ENCODE measurements at regions not wholly inside any gene's neighbourhood (a gene's known extent, or its start where the extent isn't known, plus 50 kb on each side); places are given as distances from the start of the nearest gene placed in this dataset.

DNA sequence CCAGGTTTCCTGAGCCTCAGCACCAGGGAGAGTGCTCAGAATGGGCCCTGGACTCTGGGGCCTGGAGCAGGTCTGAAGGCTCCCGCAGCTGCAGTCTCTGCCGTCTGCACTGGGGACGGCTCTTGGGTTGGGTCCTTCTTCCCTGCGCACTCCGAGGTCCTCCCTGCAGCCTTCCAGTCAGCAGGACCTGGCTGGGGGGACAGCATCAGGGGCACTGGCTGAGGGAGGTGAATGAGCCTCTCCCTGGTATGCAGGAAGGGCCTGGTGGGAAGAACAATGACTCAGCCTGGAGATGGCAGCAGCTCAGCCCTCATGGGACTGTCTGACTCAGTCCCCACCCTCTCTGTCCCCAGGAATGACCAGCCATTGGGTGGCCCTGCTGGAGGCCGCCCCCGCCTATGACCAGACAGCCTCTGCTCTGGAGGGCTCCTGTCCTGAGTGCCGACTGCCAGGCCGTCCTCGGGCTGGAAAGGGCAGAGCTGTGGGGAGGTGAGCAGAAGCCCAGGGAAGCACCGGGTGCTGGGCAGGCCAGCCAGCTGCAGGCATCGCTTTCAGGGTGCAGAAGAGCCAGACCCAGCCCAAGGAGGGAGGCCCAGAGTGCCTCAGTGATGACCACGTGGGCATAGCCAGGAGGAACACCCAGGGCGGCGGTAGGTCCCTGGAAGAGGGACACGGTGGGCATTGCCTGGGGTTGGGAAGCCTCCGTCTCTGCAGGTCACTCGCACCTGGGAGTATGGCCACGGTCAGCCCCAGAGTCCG lies 455.0 kb downstream of the BRD1 start:
- Mint-ChIP-seq H3K36me3 (no peaks in the 10 kb centered on the region), H3K4me1 (peaks cover 0 to 4% (median under 1%) of the 10 kb centered on the region in 3 donors), H3K9me3 (peaks cover 0 to 4% (median 2%) of the 10 kb centered on the region in 3 donors), H3K27me3 (peaks cover 10% of the 10 kb centered on the region), H3K4me3 (no peak overlapping the region), H3K27ac (no peak overlapping the region)

DNA sequence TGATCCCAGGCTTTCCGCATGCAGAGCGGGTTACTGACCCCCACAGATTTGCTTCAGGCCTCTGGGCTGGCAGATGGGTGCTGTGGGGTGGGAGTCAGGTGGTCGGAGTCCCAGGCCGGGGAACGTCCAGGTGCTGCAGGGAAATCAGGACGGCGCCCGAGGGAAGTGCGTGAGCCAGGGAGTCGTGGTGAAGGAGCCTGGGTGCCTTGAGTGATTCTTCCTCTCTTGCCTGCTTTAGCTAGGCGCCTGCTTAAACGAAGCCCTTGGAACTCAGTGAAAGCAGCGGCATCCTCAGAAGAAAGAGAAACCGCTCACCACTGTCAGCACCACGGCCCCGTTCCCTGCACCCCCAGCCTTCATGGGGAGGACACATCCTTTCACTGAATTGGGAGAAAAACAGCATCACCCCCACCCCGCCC lies 455.6 kb downstream of the BRD1 start:
- H3K4me3 Mint-ChIP-seq: no peak overlapping the region
- peaks cover 0 to 3% (median 2%) of the 10 kb centered on the region in 3 donors for H3K9me3 Mint-ChIP-seq
- H3K27ac Mint-ChIP-seq: no peak overlapping the region
- H3K36me3 Mint-ChIP-seq: no peaks in the 10 kb centered on the region
- H3K4me1 Mint-ChIP-seq: peaks cover 0 to 2% (median 0%) of the 10 kb centered on the region in 3 donors
- peaks cover 10% of the 10 kb centered on the region for H3K27me3 Mint-ChIP-seq

DNA sequence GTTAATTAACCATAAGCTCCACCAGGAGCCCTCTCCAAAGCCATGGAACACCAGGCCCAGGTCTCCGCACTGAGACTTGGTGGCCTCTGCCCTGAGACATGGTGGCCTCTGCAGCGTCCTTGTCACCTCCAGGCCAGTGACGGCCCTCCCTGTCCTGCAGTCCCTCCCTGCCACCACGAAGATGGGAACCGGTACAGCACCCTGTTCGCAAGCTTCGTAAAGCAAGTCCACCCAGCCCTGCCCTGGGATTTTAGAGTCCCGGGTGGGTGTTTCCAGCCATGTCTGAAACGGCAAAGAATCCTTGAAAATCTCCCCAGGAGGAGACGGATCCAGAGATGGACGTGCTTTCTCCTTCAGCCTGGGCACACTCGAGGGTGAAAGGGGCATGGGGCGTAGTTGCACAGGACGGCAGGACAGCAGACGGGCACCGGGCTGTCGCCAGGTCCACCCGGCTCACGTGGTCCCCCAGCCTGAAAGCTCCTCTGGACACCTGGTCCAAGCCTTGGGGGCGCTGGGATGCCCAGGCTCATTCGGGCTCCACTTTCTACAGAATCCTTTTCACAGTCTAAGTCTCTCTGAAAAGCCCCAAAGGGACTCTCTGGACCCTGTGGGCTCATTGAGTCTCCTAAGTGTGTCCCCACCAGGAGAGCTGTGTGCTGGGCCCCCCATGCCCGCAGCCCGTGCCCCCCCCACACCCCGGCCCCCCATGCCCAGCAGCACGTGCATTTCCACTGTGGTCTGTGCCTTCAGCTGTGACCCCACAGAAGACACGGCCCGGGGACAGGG lies 456.2 kb downstream of the BRD1 start:
- Mint-ChIP-seq H3K27me3 (peaks cover 10% of the 10 kb centered on the region), H3K4me1 (peaks cover 0 to 2% (median 0%) of the 10 kb centered on the region in 3 donors), H3K9me3 (peaks cover 0 to 3% (median 2%) of the 10 kb centered on the region in 3 donors), H3K4me3 (no peak overlapping the region), H3K27ac (no peak overlapping the region), H3K36me3 (no peaks in the 10 kb centered on the region)

DNA sequence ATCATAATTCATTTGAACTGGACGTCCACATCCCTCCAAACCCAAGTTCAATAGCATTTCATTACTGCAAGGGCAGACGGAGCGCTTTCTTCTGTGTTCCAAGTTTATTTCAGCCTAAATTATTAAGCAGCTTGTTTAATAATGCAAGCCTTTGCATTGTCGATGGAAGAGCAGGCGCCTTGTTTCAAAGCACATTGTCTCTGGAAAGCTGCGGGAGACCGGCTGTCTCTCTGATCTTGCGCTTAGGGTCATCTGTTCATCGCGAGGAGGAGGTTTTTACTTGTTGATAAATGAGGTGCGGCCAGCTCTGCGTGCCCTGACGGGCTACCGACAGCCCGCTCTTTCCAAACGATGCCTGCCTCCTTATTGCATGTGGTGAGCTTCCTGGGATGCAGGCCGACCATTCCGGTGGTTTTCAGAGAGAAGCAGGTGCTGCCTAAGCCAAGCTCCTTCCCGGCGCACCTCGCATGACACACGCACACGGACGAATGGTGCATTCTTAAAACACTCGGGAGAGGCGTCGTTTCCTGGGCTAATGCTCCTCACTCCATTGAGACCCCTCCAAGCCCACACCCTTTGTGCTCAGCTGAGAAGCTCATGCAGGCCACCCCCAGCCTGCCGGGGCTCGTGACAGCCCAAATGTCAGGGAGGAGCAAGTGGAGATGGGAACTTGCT lies 456.9 kb downstream of the BRD1 start:
- H3K27ac Mint-ChIP-seq: no peak overlapping the region
- H3K27me3 Mint-ChIP-seq: peaks cover 11% of the 10 kb centered on the region
- H3K4me1 Mint-ChIP-seq: peaks cover 0 to 4% (median 0%) of the 10 kb centered on the region in 3 donors
- peaks cover 0 to 5% (median 1%) of the 10 kb centered on the region in 3 donors for H3K9me3 Mint-ChIP-seq
- no peak overlapping the region for H3K4me3 Mint-ChIP-seq
- no peaks in the 10 kb centered on the region for H3K36me3 Mint-ChIP-seq

DNA sequence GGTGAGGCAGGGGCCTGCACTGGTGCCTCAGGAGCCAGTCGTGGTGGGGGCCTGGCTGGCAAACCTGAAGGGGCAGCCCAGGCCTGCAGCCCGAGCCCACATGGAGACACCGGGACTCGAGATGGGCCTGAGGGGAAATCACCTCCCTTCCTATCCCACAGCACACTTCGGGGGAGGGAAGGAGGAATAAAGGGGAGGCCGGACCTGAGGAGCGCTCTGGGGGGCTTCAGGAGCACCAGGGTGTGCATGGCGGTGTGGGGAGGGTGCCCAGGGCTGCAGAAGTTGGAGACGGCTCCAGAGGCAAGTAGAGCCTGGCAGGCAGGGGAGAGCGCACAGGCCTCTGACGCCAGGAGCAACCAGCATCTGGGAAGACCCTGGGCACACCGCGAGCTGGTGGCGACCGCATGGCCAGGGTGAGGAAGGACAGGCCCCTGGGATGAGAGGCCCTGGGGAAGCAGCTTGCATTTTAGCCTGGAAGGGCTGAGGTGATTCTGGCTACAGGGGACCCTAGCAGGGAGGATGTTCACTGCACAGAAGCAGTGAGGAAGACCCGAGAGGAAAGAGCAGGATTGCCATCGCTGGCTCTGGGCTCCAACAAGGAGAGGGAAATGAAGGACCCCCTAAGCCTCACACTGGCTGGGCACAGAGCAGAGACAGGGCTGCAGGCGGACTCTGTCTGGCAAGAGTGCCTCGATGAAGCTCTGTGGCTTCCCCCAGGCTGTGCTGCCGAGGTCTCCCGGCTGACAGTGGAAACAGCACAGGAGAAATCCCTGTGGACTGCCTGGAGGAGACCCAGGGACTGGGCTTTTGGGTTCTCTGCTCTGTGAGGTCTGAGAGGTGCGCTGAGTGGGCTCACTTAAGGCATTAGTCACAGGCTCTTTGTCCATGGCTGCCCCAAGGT lies 457.7 kb downstream of the BRD1 start:
- Mint-ChIP-seq H3K9me3 (peaks cover 0 to 5% (median 4%) of the 10 kb centered on the region in 3 donors), H3K27me3 (peaks cover 12% of the 10 kb centered on the region), H3K27ac (no peak overlapping the region), H3K36me3 (no peaks in the 10 kb centered on the region), H3K4me3 (no peak overlapping the region), H3K4me1 (peaks cover 0 to 4% (median 0%) of the 10 kb centered on the region in 3 donors)

DNA sequence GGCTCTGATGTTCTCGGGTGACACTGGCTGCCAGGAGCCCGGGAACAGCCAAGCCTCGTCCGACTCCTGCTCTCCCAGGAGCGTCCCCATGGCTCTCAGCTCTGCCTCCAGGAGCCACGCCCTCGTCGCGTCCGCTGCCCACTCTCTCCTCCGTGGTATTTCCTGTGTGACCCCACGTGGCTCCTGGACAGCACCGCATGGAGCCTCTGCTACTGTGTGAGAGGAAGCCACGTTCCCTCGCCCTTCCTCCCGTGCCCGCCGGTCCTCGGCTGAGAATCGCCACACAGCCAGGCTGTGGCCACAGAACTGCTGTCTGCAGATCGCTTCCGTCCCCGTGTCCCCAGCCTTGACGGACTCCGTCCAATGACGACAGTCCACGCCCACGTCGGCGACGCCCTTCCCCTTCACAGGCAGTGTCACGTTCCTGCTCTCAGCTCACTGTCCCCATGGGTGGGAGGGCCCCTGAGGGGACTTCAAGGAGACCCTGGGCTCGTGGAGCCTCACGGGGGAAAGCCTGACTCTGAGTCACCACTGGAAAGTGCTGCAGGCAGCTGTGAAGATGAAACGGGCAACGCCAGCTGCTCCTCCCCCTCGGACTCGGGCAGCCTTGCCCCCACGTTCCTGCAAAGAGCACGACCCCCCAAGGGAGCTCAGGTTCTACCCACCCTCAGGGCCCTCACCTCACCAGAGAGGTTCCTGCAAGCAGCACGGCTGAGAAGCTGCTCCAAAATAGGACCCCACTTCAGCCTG lies 458.5 kb downstream of the BRD1 start:
- H3K36me3 Mint-ChIP-seq: no peaks in the 10 kb centered on the region
- H3K27me3 Mint-ChIP-seq: peaks cover 12% of the 10 kb centered on the region
- peaks cover 0 to 2% (median 0%) of the 10 kb centered on the region in 3 donors for H3K4me1 Mint-ChIP-seq
- H3K4me3 Mint-ChIP-seq: no peak overlapping the region
- H3K27ac Mint-ChIP-seq: no peak overlapping the region
- H3K9me3 Mint-ChIP-seq: peaks cover 0 to 5% (median 4%) of the 10 kb centered on the region in 3 donors

DNA sequence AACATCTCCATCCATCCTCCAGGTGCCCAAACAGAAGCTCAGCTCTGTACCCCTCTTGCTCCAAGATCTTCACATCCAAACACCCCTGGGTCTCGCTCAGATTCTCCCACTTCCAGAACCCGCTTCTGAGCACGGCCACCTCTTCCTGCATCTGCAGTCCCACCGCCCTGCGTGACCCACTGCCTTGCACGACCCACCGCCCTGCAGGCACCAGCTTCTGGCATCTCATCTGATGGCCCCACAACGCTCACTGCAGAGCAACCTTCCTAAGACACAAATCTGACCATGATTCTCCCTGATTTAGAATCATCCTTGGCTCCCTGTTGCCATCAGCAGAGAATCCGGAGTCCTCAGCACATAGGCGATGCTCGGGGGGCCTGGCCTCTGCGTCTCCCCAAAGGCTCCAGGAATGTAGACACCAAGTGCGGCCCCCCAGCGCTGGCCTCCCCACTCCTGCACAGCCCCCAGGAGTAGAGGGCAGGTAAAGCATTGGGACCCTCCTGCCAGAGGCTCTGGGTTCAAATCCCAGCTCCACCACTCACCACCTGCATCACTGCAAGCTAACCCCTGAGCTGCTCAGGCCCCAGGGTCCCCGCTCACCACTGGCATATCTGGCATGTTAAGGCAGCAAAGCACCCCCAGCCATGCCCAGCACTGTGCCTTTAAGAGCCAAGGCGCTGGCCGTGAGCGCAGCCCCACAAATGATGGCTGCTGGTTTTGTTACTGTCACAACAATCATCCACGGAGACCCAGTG lies 459.3 kb downstream of the BRD1 start:
- H3K27ac Mint-ChIP-seq: no peak overlapping the region
- peaks cover 12% of the 10 kb centered on the region for H3K27me3 Mint-ChIP-seq

DNA sequence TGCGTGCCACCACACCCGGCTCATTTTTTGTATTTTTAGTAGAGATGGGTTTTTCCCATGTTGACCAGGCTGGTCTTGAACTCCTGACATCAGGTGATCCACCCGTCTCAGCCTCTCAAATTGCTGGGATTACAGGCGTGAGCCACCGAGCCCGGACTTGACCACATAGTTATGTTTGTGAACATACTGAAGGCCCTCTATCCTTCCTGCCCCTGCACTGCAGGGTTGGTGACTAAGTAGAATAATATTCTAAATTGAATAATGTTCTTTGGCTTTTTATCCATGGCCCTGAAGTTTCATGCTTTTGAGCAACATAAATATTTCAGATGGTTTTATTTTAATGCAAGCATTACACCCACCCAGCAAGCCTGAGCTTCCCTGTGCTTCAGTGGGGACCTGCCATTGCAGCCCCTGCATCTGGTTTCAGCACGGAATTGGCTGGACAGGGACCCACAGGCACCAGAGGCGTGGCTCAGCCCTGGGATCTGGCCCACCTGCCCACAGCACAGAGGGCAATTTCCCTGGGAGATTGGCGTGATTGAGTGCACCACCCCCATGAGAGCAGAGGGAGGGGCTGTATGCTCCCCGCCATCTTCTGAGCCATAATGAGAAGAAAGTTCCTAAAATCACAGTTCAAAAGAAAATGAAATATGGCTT lies 460.5 kb downstream of the BRD1 start:
- Mint-ChIP-seq H3K9me3 (peaks cover 0 to 5% (median 4%) of the 10 kb centered on the region in 3 donors), H3K27ac (no peak overlapping the region), H3K4me1 (peaks cover 0 to 2% (median 0%) of the 10 kb centered on the region in 3 donors), H3K4me3 (no peak overlapping the region), H3K27me3 (peaks cover 10% of the 10 kb centered on the region), H3K36me3 (no peaks in the 10 kb centered on the region)

More for the DNA sequence above, 459.3 kb downstream of the BRD1 start:
- H3K9me3 Mint-ChIP-seq: peaks cover 0 to 5% (median 4%) of the 10 kb centered on the region in 3 donors
- no peaks in the 10 kb centered on the region for H3K36me3 Mint-ChIP-seq
- H3K4me3 Mint-ChIP-seq: no peak overlapping the region
- peaks cover 0 to 2% (median 0%) of the 10 kb centered on the region in 3 donors for H3K4me1 Mint-ChIP-seq

DNA sequence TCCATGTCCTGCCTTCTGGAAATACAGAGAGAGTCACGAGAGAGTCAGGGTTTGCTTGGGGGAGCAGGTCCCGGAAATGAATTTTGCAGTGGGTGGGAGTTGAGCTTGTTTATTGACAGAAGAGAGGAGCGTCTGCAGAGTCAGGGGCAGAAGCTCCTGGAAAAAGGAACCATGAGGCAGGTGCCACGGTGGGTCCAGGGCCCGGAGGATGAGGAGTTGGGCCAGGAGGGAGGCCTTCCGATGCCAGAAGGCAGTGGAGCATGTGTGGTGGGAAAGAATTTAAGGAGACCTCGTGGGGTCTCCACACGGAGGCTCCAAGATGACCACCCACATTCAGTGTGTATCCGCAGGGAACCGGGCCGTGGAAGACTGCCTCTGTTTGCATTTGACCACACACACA lies 461.2 kb downstream of the BRD1 start:
- H3K36me3 Mint-ChIP-seq: no peaks in the 10 kb centered on the region
- H3K4me1 Mint-ChIP-seq: peaks cover 0 to 2% (median 0%) of the 10 kb centered on the region in 3 donors
- H3K27ac Mint-ChIP-seq: no peak overlapping the region
- H3K27me3 Mint-ChIP-seq: peaks cover 10% of the 10 kb centered on the region
- H3K4me3 Mint-ChIP-seq: no peak overlapping the region
- peaks cover 0 to 5% (median 4%) of the 10 kb centered on the region in 3 donors for H3K9me3 Mint-ChIP-seq

DNA sequence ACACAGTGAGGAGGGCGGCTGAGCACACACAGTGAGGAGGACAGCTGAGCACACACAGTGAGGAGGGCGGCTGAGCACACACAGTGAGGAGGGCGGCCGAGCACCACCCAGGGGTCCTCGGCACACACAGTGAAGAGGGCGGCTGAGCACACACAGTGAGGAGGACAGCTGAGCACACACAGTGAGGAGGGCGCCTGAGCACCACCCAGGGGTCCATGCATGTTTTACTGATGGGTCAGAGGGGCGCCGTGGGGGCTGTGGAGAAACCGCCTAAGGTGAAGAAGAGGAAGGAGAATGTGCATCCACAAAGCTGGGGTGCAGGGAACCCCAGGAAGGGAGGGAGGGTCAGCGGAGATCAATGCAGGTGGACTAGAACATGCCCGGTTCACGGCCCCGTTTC lies 461.8 kb downstream of the BRD1 start:
- no peak overlapping the region for H3K27ac Mint-ChIP-seq
- no peak overlapping the region for H3K4me3 Mint-ChIP-seq

DNA sequence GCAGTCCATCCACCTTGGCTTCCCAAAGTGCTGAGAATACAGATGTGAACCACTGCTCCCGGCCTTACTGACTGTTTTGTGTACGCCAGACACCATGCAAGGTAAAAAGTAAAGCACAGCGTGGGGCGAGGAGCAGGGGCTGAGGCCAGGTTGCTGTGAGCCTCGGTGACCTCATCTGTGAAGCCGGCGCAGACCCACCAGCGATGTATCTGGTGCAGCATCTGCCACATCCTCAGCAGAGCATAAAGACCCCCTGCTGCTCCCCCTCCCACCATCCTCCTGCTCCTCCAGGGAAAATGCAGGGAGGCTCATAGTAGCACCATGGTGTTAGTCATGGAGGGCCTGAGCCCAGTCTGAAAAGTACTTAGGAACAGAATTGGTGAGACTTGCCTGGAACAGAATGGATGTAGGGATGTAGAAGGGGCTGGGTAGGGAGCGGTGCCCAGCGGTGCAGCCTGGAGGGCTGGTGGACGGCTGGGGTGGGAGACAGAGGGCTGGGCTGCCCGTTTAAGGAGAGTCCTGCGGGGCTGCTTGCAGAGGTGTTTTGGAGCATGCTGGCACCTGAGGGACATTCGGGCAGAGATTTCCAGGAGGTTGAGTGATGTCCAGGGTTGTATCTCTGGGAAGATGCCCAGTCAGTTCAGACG lies 462.4 kb downstream of the BRD1 start:
- Mint-ChIP-seq H3K4me1 (peaks cover 0 to 6% (median 4%) of the 10 kb centered on the region in 3 donors), H3K9me3 (peaks cover 0 to 5% (median 4%) of the 10 kb centered on the region in 3 donors), H3K4me3 (no peak overlapping the region), H3K36me3 (no peaks in the 10 kb centered on the region), H3K27ac (no peak overlapping the region), H3K27me3 (peaks cover 10% of the 10 kb centered on the region)

More for the DNA sequence above, 461.8 kb downstream of the BRD1 start:
- no peaks in the 10 kb centered on the region for H3K36me3 Mint-ChIP-seq
- H3K4me1 Mint-ChIP-seq: peaks cover 0 to 2% (median 0%) of the 10 kb centered on the region in 3 donors
- H3K27me3 Mint-ChIP-seq: peaks cover 10% of the 10 kb centered on the region
- H3K9me3 Mint-ChIP-seq: peaks cover 0 to 5% (median 4%) of the 10 kb centered on the region in 3 donors

DNA sequence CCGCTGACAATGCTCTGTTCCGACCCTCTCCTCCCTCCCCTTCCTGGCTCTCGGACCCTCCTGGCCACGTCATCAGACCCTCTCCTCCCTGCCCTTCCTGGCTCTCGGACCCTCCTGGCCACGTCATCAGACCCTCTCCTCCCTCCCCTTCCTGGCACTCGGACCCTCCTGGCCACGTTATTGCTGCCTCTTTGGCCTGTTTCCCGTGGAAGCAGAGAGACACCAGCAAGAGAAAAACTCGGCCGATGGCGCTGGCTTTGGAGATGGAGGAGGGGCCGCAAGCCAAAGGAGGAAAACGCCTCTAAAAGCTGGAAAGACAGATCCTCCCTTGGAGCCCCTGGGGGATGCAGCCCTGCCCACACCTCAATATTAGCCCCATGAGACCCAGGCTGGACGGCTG lies 463.3 kb downstream of the BRD1 start:
- Mint-ChIP-seq H3K27ac (no peak overlapping the region), H3K4me3 (no peak overlapping the region), H3K9me3 (peaks cover 0 to 5% (median 4%) of the 10 kb centered on the region in 3 donors), H3K27me3 (peaks cover 8% of the 10 kb centered on the region), H3K4me1 (peaks cover 0 to 6% (median 4%) of the 10 kb centered on the region in 3 donors), H3K36me3 (no peaks in the 10 kb centered on the region)
